Large intestine (tissue), 3 donors: ENCODE measurements at regions not wholly inside any gene's neighbourhood (a gene's known extent, or its start where the extent isn't known, plus 50 kb on each side); places are given as distances from the start of the nearest gene placed in this dataset.

Experiments
- DNase-seq, 2 donors: peaks; one replicate each; pipeline versions ENCODE4 v3.0.0 to v3.0.0-alpha.2; 2013
- H3K27ac ChIP-seq: one replicate; pipeline ENCODE4 v1.5.1; 2013; ENCODE audit warnings: low read length
- H3K27me3 ChIP-seq: 2 replicates; pipeline ENCODE4 v1.6.1; 2013; ENCODE audit warnings: low read length; ENCODE audit not compliant: control insufficient read depth, insufficient read depth
- H3K36me3 ChIP-seq: 2 replicates; pipeline ENCODE4 v1.6.1; 2013; ENCODE audit warnings: low read length; ENCODE audit not compliant: control insufficient read depth, insufficient read depth
- H3K4me1 ChIP-seq: one replicate; pipeline ENCODE4 v1.6.1; 2013; ENCODE audit warnings: low read length; ENCODE audit not compliant: control insufficient read depth, insufficient read depth
- H3K4me3 ChIP-seq: one replicate; pipeline ENCODE4 v1.5.1; 2013; ENCODE audit warnings: low read length
- H3K9me3 ChIP-seq: one replicate; pipeline ENCODE4 v1.6.1; 2013; ENCODE audit warnings: mild to moderate bottlenecking, low read depth, low read length, moderate library complexity; ENCODE audit not compliant: control insufficient read depth
- WGBS: methylation state at CpG from one replicate; pipeline ENCODE4 v1.1.5; 2013; ENCODE audit warnings: low lambda C conversion rate; ENCODE audit not compliant: insufficient coverage; 5-methylcytosine and 5-hydroxymethylcytosine counted together

DNA sequence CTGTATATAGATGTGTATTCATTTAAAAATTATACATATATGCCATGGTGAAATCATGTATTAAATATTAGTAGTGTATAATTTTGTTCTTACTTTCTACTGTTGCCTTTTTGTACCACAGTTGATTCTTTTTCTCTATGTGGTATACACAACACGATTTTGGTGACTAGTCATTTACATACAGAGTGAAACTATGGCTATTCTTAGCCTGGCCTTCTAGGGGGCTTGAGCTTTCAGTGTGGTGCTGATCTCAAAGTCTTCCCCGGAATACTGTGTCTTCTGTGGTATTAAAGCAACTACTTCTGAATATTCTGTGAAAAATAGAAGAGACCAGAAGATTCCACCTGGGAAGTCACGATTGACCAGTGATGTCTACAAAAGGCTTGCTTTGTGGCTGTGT, 301.9 kb downstream of the UTRN start:
- no peaks in the 10 kb centered on the region for H3K9me3 ChIP-seq
- H3K36me3 ChIP-seq: peaks cover 2% of the 10 kb centered on the region
- H3K4me1 ChIP-seq: no peaks in the 10 kb centered on the region
- H3K4me3 ChIP-seq: no peak overlapping the region
- no CpG with 5 or more reads among the region's 3 CpGs for WGBS
- no peak overlapping the region for H3K27ac ChIP-seq
- no peaks in the 10 kb centered on the region for H3K27me3 ChIP-seq
- DNase-seq: no peak

DNA sequence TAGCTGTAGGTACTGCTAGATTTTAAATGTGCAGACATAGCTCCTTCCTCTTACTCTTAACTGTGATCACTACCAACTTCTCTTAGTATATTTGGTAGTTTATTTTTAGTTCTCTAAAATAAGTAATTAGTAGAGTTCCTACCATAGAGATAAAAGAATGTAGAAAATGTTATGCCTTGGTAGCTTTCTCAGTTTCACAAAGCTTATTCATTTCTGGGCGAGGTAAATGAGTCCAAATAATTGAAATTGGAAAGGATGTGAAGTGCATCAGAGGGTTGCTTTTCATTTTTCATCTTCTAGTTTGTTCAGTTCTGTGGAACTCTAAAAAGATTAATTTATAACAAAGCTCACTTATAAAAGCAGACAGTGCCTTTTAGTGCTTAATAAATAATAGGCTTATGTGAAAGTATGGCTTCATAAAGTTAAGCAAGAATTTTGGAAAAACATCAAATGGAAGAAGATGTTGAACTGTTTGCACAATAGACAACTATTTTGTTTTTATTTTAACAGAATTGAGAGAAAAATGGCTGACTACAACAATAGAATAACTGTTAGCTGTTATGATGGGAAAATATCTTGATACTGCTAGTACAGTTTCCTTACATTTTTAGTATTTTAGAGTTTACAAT, 303.7 kb downstream of the UTRN start:
- H3K4me1 ChIP-seq: no peaks in the 10 kb centered on the region
- no peak overlapping the region for H3K27ac ChIP-seq
- H3K4me3 ChIP-seq: no peak overlapping the region
- H3K27me3 ChIP-seq: no peaks in the 10 kb centered on the region
- WGBS: no CpG with 5 or more reads among the region's 1 CpG
- no peaks in the 10 kb centered on the region for H3K9me3 ChIP-seq
- no peak for DNase-seq
- peaks cover 4% of the 10 kb centered on the region for H3K36me3 ChIP-seq

DNA sequence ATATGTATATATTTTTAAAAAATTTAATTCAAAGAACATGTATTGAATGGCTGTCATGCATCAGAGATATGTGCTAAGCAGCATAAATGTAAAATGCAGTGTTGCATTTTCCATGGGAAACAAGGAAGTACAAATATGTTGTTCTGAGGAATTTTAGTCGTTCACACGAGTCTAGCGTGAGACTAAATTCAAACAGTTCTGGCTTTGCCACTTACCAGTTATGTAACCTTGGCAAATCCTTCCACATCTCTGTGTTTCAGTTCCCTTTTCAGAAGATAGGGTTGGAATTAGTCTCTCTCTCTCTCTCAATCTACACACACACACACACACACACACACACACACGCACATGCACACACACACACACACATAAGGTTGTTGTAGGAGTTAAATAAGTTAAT, 305.4 kb downstream of the UTRN start:
- DNase-seq: no peak
- 93% methylated on average over 3 of the region's 4 CpGs for WGBS
- H3K9me3 ChIP-seq: no peaks in the 10 kb centered on the region

DNA sequence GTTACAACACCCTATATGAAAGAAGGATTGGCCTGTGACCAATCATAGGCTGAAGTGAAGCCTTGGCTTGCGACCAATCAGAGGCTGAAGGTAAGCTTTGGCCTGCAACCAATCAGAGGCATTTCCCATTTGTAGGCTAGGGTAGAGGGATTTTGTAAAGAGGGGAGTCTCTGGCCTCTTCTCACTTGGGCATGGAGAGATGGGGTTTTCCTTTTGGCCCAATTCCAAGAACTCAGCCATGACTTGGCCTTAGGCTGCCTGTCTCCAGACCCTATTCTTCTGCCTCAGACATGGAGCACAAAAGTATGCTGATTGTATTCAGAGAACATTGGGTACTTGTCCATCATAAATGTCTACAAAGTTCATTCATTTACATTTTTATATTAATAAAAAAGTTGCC, 308.3 kb downstream of the UTRN start:
- no peak for DNase-seq
- Histone ChIP-seq H3K4me1 (no peaks in the 10 kb centered on the region), H3K27me3 (no peaks in the 10 kb centered on the region), H3K9me3 (no peaks in the 10 kb centered on the region), H3K27ac (no peak overlapping the region), H3K36me3 (peaks cover 3% of the 10 kb centered on the region), H3K4me3 (no peak overlapping the region)
- no CpG with 5 or more reads among the region's 1 CpG for WGBS

More for the DNA sequence above, 305.4 kb downstream of the UTRN start:
- no peak overlapping the region for H3K4me3 ChIP-seq
- no peak overlapping the region for H3K27ac ChIP-seq
- H3K27me3 ChIP-seq: no peaks in the 10 kb centered on the region
- no peaks in the 10 kb centered on the region for H3K4me1 ChIP-seq
- H3K36me3 ChIP-seq: peaks cover 4% of the 10 kb centered on the region

DNA sequence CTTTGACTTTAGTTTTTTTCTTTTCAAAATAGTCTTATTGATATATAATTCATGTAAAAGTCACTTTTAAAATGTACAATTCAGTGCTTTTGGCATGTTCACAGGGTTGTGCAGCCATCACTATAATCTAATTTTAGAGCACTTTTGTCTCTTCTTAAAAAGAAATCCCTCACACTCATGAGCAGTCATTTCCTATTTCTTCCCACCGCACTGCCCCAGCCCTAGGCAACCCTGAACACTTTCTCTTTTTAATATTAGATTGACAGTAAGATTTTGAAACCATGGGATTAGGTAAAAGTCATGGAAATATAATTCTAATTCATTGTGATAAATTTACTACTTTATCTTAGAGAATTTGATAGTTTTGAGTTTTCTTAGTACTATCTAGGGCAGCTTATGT, 309.4 kb downstream of the UTRN start:
- Histone ChIP-seq H3K9me3 (no peaks in the 10 kb centered on the region), H3K4me1 (no peaks in the 10 kb centered on the region), H3K27me3 (no peaks in the 10 kb centered on the region), H3K27ac (no peak overlapping the region), H3K4me3 (no peak overlapping the region), H3K36me3 (peaks cover 3% of the 10 kb centered on the region)
- no peak for DNase-seq
- 88% methylated on average over 1 of the region's 1 CpG for WGBS

DNA sequence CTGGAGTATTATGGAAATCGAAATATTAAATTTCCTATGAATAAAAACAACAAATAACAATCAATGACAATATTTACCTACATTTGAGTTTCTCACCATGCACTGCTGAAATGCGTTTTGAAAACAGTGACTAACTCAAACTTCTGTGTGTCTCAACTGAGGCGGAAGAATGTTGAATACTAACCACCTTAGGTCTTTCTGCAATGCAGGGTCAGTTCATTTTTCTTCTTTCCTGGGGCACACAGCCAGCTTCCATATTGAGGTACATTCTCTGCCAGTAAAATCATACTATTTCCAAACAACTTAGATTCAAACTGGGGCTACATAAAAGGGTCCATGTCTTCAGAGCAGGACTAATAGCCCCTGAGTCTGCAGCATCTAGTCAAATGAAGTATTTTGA, 310.1 kb downstream of the UTRN start:
- Histone ChIP-seq H3K27ac (no peak overlapping the region), H3K4me3 (no peak overlapping the region), H3K27me3 (no peaks in the 10 kb centered on the region), H3K4me1 (no peaks in the 10 kb centered on the region), H3K36me3 (peaks cover 3% of the 10 kb centered on the region), H3K9me3 (no peaks in the 10 kb centered on the region)
- no peak for DNase-seq
- 86% methylated on average over 1 of the region's 3 CpGs for WGBS

DNA sequence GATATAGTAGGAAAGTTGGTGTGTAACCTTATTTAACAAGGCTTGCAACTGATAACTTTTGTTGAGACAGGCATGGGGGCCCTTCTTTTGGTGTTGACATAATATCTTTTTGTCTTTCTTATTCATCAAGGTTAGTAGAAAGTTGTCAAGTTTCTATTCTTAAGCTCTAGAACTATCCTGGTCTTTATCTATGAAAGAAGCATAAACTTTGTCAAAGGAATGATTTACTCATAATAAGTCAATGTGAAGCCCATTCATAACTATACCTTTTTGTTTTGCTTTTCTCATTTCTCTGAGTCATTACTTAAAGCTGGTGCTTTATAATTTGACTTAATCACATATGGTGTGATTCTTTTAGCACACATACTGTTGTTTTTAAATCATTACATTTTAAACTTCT, 312.4 kb downstream of the UTRN start:
- no peak for DNase-seq
- Histone ChIP-seq H3K4me3 (no peak overlapping the region), H3K27me3 (no peaks in the 10 kb centered on the region), H3K36me3 (peaks cover 3% of the 10 kb centered on the region), H3K27ac (no peak overlapping the region), H3K9me3 (no peaks in the 10 kb centered on the region), H3K4me1 (no peaks in the 10 kb centered on the region)

DNA sequence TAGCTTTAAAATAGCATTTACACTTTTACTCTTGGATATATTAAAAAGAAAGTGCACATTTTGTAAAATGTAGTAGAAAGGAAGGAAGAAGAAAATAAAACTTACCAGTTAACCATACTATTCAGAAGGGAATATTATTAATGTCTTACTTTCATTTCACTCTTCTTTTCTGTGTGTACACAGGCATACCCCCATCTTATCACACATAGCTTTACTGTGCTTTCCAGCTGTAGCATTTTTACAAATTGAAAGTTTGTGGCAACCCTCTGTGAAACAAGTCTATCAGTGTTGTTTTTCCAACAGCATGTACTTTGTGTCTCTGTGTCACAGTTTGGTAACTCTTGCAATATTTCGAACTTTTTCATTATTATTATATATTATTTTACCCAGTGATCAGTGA, 314.5 kb downstream of the UTRN start:
- H3K4me1 ChIP-seq: no peaks in the 10 kb centered on the region
- no peak overlapping the region for H3K4me3 ChIP-seq
- H3K9me3 ChIP-seq: no peaks in the 10 kb centered on the region
- no peaks in the 10 kb centered on the region for H3K27me3 ChIP-seq
- no peak overlapping the region for H3K27ac ChIP-seq
- no peaks in the 10 kb centered on the region for H3K36me3 ChIP-seq
- no CpG with 5 or more reads among the region's 1 CpG for WGBS
- DNase-seq: no peak

DNA sequence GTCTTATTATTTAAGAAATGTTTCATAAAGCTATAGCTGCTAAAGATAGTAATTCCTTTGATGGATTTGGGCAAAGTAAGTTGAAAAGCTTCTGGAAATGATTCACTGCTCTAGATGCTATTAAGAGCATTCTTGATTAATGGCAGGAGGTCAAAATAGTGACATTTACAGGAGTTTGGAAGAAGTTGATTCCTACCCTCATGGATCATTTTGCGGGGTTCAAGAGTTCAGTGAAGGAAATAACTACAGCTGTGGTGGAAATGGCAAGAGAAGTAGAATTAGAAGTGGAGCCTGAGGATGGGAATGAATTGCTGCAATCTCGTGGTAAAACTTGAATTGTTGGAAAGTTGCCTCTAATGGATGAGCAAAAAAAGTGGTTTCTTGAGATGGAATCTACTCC, 316.1 kb downstream of the UTRN start:
- Histone ChIP-seq H3K27me3 (no peaks in the 10 kb centered on the region), H3K4me3 (no peak overlapping the region), H3K9me3 (no peaks in the 10 kb centered on the region), H3K4me1 (no peaks in the 10 kb centered on the region), H3K27ac (no peak overlapping the region), H3K36me3 (no peaks in the 10 kb centered on the region)
- DNase-seq: no peak
- WGBS: 94% methylated on average over 2 of the region's 2 CpGs

DNA sequence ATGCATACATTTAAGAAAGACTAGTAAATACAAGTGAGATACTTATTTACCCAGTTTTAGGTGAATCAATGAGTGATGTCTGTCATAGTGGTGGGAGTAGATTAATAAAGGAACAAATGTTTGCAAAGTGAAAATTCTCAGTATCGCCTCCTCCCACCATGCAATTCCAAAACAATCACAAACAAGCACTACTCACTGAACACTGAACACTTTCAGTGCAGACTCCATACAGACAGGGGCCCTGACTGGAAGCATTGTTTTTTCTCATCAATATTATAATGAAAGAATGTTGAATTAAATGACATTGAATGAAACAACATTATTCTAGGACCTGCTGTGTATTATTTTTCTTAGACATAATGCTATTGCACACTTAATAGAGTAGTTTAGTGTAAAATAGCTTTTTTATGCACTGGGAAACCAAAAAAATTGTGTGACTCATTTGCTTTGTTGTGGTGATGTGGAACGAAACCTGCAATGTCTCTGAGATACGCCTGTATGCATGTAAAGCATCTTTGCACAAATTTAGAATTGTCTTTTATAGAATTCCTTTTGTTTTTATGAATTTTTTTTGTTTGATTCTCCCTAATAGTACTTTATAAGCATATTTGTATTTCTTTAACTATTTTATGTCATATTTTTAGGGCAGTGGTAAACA, 317.5 kb downstream of the UTRN start:
- Histone ChIP-seq H3K9me3 (no peaks in the 10 kb centered on the region), H3K4me3 (no peak overlapping the region), H3K4me1 (no peaks in the 10 kb centered on the region), H3K27me3 (no peaks in the 10 kb centered on the region), H3K36me3 (no peaks in the 10 kb centered on the region), H3K27ac (no peak overlapping the region)
- DNase-seq: no peak
- WGBS: 92% methylated on average over 2 of the region's 3 CpGs

DNA sequence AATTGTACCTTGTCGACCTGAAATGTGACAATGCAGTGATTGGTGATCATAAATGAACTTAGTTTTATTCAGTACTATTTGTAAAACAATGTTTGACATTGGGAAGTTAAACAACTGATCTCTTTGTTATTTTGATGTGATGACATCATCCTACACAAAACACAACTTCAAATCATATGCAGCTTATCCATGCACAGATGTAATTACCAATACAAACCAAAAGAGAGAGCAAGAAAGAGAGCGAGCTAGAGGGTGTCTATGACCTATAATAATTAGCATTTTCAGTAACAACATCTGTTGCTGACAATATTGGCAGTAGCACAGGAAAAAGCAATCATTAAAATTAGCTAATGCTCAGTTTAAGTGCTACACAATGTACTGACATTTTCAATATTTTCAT, 320.9 kb downstream of the UTRN start:
- H3K27ac ChIP-seq: no peak overlapping the region
- no peaks in the 10 kb centered on the region for H3K36me3 ChIP-seq
- no peaks in the 10 kb centered on the region for H3K27me3 ChIP-seq
- DNase-seq: no peak
- H3K4me1 ChIP-seq: no peaks in the 10 kb centered on the region
- 68% methylated on average over 2 of the region's 2 CpGs for WGBS
- no peak overlapping the region for H3K4me3 ChIP-seq
- H3K9me3 ChIP-seq: no peaks in the 10 kb centered on the region
